ENCODE measurements at regions not wholly inside any gene's neighbourhood (a gene's known extent, or its start where the extent isn't known, plus 50 kb on each side); places are given as distances from the start of the nearest gene placed in this dataset.

DNA sequence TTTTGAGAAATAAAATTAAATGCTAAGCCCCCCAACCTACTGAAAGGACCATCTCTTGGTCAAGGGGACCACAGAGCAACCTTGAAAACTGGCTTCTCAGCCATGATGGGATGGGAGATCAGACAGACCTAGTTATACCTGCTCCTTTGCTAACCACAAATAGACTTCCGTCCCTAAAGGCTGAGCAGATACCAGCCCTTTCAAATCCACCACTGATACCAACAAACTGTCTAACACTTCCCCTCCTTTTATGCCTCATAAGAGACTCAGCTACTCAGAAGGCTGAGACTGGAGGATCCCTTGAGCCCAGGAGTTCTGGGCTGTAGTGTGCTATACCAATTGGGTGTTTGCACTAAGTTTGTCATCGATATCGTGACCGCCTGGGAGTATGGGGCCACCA is 407.3 kb downstream of the SIPA1L2 start:
- Mint-ChIP-seq H3K27ac (no peak overlapping the region), H3K36me3 (no peaks in the 10 kb centered on the region)

DNA sequence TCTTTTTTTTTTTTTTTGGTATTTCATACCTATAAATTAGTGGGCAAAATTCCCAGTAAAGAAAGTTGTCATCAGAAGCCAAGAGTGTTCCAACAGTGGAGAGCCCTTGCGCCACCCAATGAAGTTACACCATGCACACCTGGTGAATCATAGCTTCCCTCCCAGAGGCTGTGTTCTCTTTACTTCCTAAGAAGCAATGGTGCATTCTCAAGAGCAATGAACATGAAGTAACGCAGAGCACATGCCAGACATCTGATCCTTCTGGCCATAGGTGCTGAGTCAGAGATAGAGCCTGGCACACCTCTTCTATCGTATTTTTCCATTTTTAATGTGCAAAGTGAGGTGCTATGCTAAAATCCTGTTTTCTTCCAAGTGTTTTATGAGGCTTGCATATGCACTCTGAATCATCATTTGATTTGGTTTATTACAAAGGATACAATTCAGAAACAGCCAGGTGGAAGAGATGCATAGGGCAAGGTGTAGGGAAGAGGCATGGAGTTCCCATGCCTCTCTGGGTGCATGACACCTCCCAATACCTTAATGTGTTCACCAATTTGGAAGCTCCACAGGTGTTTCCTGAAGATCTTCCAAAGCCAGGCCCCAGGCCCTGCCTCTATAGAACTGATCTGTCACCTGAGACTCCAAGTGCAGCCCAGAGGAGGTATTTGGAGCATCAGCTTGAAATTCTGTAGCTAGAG is 408.0 kb downstream of the SIPA1L2 start:
- ATAC-seq (ENCODE audit: low read depth in 2 of 2) (no peak), DNase-seq (no peak)
- H3K9me3 Mint-ChIP-seq = peaks cover 0 to 5% (median 0%) of the 10 kb centered on the region in 7 donors
- H3K27ac Mint-ChIP-seq = peak overlapping the region in 1 of 6 donors; percentile 26
- H3K27me3 Mint-ChIP-seq = peaks cover 10 to 13% (median 10%) of the 10 kb centered on the region in 3 donors
- no peaks in the 10 kb centered on the region for H3K4me1 Mint-ChIP-seq
- H3K4me3 Mint-ChIP-seq = no peak overlapping the region
- no peaks in the 10 kb centered on the region for H3K36me3 Mint-ChIP-seq

More for the DNA sequence above, 407.3 kb downstream of the SIPA1L2 start:
- Mint-ChIP-seq H3K4me1 (no peaks in the 10 kb centered on the region), H3K4me3 (no peak overlapping the region), H3K27me3 (peaks cover 10 to 17% (median 10%) of the 10 kb centered on the region in 3 donors), H3K9me3 (peaks cover 0 to 5% (median 0%) of the 10 kb centered on the region in 7 donors)
- ATAC-seq (ENCODE audit: low read depth in 2 of 2) = no peak
- no peak for DNase-seq

DNA sequence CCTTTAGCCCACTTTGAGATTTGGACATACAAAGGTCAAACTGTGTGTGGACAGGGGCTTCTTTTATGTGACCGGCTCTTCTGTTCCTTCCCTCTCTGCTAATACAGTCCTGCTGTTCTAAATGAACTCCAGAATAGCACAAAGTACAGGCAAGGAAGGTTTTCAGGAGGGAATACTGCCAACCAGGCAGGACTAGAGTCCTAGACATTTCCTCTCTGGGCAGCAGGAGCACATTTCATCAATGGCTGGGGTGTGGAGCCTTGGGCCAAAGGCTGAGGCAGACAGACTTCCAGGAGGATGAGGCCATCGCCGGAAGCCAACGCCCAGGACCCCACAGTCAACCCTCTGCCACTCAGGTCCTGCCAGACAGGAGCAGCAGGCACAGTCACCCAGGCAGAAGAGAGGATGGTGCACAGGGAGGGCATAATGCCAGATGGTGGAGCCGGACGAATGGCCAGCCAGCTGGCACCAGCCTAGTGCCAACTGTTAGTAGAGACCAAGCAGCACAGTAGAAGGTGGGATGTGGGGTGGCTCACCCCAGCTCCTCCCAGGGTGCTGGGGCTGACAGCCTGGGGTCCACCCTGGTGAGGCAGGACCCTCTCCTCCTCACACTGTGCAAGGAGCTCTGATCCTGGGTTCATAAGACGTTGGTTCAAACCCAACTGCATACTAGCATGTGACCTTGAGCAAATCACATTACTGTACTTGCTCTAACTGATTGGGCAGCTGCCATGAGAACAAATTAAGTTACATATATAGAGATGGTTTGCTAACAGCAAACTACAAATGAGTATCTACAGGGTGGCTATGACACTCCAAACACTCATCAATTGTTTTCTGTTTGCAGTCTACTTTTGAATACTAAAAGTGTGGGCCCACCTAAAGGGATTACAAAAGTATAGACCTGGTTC is 410.7 kb downstream of the SIPA1L2 start:
- DNase-seq = no peak
- ATAC-seq (ENCODE audit: low read depth in 2 of 2) = no peak
- Mint-ChIP-seq H3K36me3 (no peaks in the 10 kb centered on the region), H3K27ac (no peak overlapping the region), H3K27me3 (peaks cover 0 to 6% (median 0%) of the 10 kb centered on the region in 3 donors), H3K4me3 (no peak overlapping the region), H3K9me3 (peaks cover 0 to 5% (median 0%) of the 10 kb centered on the region in 7 donors), H3K4me1 (no peaks in the 10 kb centered on the region)

DNA sequence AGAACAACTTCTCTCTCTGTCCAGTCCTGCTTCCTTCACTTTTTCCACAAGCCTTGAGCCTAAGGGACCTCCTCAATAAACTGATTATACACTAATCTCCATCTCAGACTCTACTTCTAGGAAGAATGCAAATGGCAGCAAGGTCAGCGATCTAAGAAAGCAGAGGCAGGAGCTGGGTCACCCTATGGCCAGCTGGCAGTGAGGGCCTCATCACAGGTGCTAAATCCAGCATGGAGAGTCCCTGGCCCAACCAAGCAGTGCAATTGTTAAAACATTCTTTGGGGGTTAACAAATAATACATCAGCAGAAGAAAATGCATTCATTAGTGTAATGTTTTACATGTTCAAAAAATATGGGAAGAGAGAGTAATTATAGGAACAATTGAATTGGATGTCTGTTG is 416.0 kb downstream of the SIPA1L2 start:
- no peak for DNase-seq
- ATAC-seq (ENCODE audit: low read depth in 2 of 2) = no peak
- no peak overlapping the region for H3K4me3 Mint-ChIP-seq
- H3K27ac Mint-ChIP-seq = no peak overlapping the region
- H3K27me3 Mint-ChIP-seq = peaks cover 0 to 14% (median 8%) of the 10 kb centered on the region in 3 donors
- peaks cover 0 to 2% (median 0%) of the 10 kb centered on the region in 7 donors for H3K9me3 Mint-ChIP-seq
- H3K4me1 Mint-ChIP-seq = no peaks in the 10 kb centered on the region
- no peaks in the 10 kb centered on the region for H3K36me3 Mint-ChIP-seq

DNA sequence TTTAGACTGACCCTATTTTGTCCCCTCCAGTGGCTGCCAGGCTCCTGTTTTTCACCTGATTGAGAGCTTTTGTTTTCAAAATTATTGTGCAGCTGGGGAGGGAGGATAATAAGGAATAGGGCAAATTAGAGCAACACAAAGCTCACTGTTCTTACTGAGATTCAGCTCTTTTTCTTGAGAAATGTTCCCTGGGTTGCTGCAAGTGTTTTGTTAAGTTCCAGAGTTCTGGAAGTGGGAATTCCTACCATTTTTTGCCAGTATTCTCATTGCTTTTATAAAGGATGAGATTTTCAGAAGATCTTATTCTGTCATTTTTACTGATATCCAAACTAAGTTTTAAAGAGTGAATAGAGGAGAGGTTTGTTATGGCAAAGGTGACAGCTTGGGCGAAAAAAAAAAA is 417.7 kb downstream of the SIPA1L2 start:
- no peak for ATAC-seq (ENCODE audit: low read depth in 2 of 2)
- Mint-ChIP-seq H3K4me3 (no peak overlapping the region), H3K27ac (no peak overlapping the region)

DNA sequence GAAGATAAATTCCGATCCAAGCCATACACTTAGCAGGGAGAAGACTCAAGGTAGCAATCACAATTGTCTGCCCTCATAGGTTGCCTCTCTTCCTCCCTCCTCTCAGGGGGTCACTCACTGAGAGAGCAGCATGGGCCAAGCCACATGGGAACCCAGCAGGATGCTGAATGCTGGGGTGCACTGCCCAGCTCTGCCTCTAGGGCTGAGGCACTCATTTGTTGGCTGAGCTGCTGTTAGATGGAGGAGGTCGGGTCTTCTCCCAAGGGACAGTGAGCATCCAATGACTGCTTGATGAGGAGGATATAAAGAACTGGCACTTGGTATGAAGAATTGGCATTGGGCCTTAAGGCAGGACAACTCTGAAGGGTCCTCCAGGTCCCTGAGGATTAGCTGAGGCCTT is 418.8 kb downstream of the SIPA1L2 start:
- peaks cover 0 to 14% (median 13%) of the 10 kb centered on the region in 3 donors for H3K27me3 Mint-ChIP-seq
- H3K27ac Mint-ChIP-seq = no peak overlapping the region
- no peaks in the 10 kb centered on the region for H3K9me3 Mint-ChIP-seq
- no peaks in the 10 kb centered on the region for H3K4me1 Mint-ChIP-seq
- H3K36me3 Mint-ChIP-seq = no peaks in the 10 kb centered on the region
- H3K4me3 Mint-ChIP-seq = no peak overlapping the region
- ATAC-seq (ENCODE audit: low read depth in 2 of 2) (no peak), DNase-seq (no peak)

More for the DNA sequence above, 417.7 kb downstream of the SIPA1L2 start:
- H3K4me1 Mint-ChIP-seq = no peaks in the 10 kb centered on the region
- no peaks in the 10 kb centered on the region for H3K9me3 Mint-ChIP-seq
- H3K36me3 Mint-ChIP-seq = no peaks in the 10 kb centered on the region
- no peak for DNase-seq
- H3K27me3 Mint-ChIP-seq = peaks cover 0 to 14% (median 8%) of the 10 kb centered on the region in 3 donors

DNA sequence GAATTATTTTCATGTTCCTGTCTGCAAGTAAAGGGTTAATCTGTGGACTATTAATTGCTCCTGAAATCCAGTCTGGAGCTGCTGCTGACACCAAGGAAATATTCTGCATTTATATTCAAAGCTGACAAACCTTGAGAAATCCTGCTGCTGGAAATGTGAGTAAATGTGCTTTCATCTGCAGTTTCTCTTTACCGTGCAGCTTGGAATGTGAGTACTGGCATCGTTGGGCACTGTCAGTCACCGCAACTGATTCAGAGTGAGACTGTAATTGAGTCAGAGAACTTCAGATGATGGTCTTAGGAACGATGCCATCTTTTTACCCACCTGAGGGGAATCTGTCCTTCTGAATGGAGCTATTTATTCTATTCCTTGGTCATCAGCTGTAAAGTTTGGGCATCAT is 420.6 kb downstream of the SIPA1L2 start:
- H3K27me3 Mint-ChIP-seq = peaks cover 0 to 14% (median 13%) of the 10 kb centered on the region in 3 donors
- no peaks in the 10 kb centered on the region for H3K9me3 Mint-ChIP-seq
- no peak overlapping the region for H3K27ac Mint-ChIP-seq
- no peaks in the 10 kb centered on the region for H3K36me3 Mint-ChIP-seq
- ATAC-seq (ENCODE audit: low read depth in 2 of 2) = no peak
- H3K4me1 Mint-ChIP-seq = no peaks in the 10 kb centered on the region
- no peak overlapping the region for H3K4me3 Mint-ChIP-seq
- no peak for DNase-seq

DNA sequence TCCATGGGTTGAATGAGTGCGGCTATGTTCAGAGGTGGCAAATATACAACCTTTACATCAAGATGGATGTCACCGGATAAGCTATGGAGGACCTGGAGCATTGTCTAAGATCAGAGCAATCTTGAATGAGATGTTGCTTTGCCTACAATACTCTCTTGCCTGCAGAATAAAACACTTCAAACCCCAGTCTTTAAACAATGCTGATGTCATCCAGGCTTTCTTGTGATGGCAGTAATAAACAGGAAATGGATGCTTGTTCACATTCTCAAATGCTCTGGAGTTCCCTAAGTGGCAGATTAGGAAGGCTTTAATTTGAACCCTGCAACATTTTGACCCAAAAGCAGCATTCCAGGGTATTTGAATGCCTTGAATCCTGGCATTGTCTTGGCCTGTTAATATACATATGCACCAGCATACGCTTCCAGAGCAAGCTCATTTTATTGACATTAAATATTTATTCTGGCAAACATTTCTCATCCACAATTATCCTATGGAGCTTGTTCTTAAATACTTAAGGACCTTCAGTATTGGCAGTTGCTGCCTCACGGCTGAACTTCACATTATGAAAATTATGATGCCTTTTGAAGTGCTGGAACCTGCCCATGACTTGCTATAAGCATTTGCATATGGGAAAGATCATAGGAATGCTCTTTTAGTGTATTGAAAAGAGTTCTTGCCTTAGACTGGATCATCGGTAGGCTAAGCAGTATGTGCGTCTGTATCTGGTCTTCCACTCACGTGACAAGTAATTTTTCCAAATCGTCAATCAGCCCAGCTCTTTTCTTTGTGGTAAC is 422.7 kb downstream of the SIPA1L2 start:
- no peaks in the 10 kb centered on the region for H3K4me1 Mint-ChIP-seq
- no peak overlapping the region for H3K4me3 Mint-ChIP-seq
- H3K27ac Mint-ChIP-seq = no peak overlapping the region
- no peak for ATAC-seq (ENCODE audit: low read depth in 2 of 2)
- peaks cover 0 to 15% (median 8%) of the 10 kb centered on the region in 7 donors for H3K9me3 Mint-ChIP-seq
- H3K36me3 Mint-ChIP-seq = no peaks in the 10 kb centered on the region
- DNase-seq = no peak
- peaks cover 0 to 14% (median 5%) of the 10 kb centered on the region in 3 donors for H3K27me3 Mint-ChIP-seq

DNA sequence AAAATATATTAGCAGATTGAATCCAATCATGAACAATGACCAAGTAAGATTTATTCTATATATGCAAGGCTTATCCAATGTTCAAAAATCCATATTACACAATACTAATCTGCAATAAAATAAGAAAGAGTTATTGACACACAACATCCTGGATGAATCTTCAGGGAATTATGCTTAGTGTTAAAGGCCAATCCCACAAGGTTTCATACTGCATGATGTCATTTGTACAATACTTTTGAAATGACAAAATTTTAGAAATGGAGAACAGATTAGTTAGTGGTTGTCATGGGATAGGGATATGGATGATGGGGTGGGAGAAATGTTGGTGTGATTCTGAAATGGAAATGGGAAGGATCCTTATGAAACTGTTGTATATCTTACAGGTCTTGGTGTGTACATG is 425.7 kb downstream of the SIPA1L2 start:
- Mint-ChIP-seq H3K4me3 (no peak overlapping the region), H3K36me3 (no peaks in the 10 kb centered on the region), H3K9me3 (peaks cover 3 to 34% (median 16%) of the 10 kb centered on the region in 7 donors), H3K27me3 (peaks cover 0 to 5% (median 0%) of the 10 kb centered on the region in 3 donors), H3K27ac (no peak overlapping the region), H3K4me1 (no peaks in the 10 kb centered on the region)
- no peak for DNase-seq
- no peak for ATAC-seq (ENCODE audit: low read depth in 2 of 2)

DNA sequence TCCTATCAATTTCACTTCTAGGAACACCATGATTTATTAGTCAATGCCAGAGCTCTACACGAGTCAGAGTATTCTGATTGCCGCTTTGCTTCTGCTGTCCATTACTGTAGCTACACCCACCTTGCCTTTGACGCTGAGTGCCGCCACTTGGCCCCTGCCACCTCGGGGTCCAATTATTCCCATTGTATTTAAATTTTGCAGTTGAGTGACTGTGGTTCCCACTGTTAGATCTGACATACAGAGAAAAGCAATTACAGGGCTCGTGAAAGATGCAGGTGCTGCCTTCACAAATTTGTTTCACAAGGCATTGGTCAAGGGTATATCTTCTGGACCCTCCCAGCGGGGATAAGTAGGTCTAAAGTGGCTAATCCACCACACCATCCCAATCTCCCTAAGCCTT is 428.9 kb downstream of the SIPA1L2 start:
- H3K27me3 Mint-ChIP-seq = peaks cover 0 to 11% (median 8%) of the 10 kb centered on the region in 3 donors

DNA sequence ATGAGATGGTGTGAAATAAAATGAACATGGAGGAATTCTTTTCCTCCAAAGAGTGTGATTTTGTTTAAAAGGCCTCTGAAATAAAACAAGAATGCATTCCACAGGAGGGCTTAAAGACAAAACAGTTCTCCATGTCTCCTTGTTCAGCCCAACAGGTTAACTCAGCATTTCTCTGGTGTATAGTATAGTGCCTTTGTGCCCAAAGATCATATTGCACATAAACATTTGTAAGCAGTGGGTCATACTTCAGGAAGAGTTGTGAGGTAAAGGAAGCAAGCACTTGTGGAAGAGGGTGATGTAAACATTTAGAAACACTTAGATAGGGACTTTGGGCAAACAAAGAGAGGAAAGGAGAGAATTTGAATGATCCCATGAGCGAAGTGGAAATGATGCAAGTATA is 433.9 kb downstream of the SIPA1L2 start:
- no peaks in the 10 kb centered on the region for H3K36me3 Mint-ChIP-seq

More for the DNA sequence above, 428.9 kb downstream of the SIPA1L2 start:
- ATAC-seq (ENCODE audit: low read depth in 2 of 2) (no peak), DNase-seq (no peak)
- Mint-ChIP-seq H3K9me3 (peaks cover 3 to 34% (median 16%) of the 10 kb centered on the region in 7 donors), H3K27ac (no peak overlapping the region), H3K36me3 (no peaks in the 10 kb centered on the region), H3K4me1 (no peaks in the 10 kb centered on the region), H3K4me3 (no peak overlapping the region)

DNA sequence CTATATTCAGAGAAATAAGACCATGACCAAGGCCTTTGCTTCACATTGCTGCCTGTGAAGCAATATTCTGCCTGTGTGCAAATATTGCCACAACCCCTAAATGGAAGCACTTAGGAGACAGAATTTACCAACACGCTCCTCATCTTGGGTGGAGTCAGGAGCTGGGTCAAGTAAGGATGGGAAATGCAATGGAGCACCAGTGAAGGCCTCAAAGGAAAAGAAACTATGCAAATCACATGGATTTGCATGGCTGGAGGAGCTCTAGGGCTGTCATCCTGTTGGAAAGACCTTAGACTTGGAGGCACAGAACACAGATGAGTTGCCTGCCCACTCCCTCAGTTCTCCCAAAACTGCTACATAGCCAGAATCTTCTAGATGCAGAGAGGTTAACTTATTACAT is 435.5 kb downstream of the SIPA1L2 start:
- H3K27ac Mint-ChIP-seq = no peak overlapping the region
- ATAC-seq (ENCODE audit: low read depth in 2 of 2) = no peak

More for the DNA sequence above, 433.9 kb downstream of the SIPA1L2 start:
- Mint-ChIP-seq H3K9me3 (peaks cover 2 to 8% (median 4%) of the 10 kb centered on the region in 7 donors), H3K27ac (no peak overlapping the region), H3K4me1 (no peaks in the 10 kb centered on the region), H3K27me3 (peaks cover 0 to 30% (median 11%) of the 10 kb centered on the region in 3 donors), H3K4me3 (no peak overlapping the region)
- DNase-seq = no peak
- ATAC-seq (ENCODE audit: low read depth in 2 of 2) = no peak

DNA sequence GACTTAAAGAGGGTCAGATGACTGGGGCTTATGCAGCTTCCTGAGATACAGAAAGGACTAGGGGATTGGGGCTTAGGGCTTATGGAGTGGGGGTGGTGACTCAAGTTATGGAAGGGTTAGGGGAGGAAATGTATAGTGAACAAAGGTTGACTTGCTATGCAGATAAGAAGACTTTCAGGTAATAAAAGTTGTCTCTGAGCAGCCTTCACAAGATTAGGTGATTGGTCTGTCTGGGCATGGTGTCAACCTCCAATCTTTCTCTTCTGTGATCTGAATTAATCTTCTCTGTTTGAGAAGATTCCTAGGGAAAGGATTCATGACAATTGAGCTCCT is 436.5 kb downstream of the SIPA1L2 start:
- Mint-ChIP-seq H3K36me3 (no peaks in the 10 kb centered on the region), H3K27me3 (peaks cover 0 to 35% (median 11%) of the 10 kb centered on the region in 3 donors), H3K9me3 (peaks cover 0 to 3% (median 0%) of the 10 kb centered on the region in 7 donors), H3K4me1 (no peaks in the 10 kb centered on the region), H3K4me3 (no peak overlapping the region), H3K27ac (no peak overlapping the region)
- no peak for DNase-seq
- no peak for ATAC-seq (ENCODE audit: low read depth in 2 of 2)

More for the DNA sequence above, 435.5 kb downstream of the SIPA1L2 start:
- no peaks in the 10 kb centered on the region for H3K36me3 Mint-ChIP-seq
- H3K4me3 Mint-ChIP-seq = no peak overlapping the region
- peaks cover 0 to 4% (median 2%) of the 10 kb centered on the region in 7 donors for H3K9me3 Mint-ChIP-seq
- no peak for DNase-seq
- H3K27me3 Mint-ChIP-seq = peaks cover 0 to 33% (median 11%) of the 10 kb centered on the region in 3 donors
- no peaks in the 10 kb centered on the region for H3K4me1 Mint-ChIP-seq

All from naive B cell (primary cell).